PC-3 (cell line): ENCODE measurements at regions not wholly inside any gene's neighbourhood (a gene's known extent, or its start where the extent isn't known, plus 50 kb on each side); places are given as distances from the start of the nearest gene placed in this dataset.

ENCODE experiments used
- ATAC-seq: fragments of 200-7000 bp; cut with Tn5 transposase; 2 replicates; pipeline ENCODE4 v1.9.1; 2020; ENCODE audit warnings: mild to moderate bottlenecking, moderate library complexity
- BruUV-seq: library from RNA; stranded (reverse); fragments of 400-500 nt; replicated peaks from 2 replicates; lab custom pipeline; 2021; lab: Mats Ljungman, UMichigan
- CTCF ChIA-PET: fragments of 300-600 bp; sonication (Branson Sonifier 250); formaldehyde crosslinking; loops from one replicate; lab custom pipeline; 2022; ENCODE audit warnings: antibody characterized with exemption; lab: Charles Lee
- POLR2A ChIA-PET: fragments of 300-600 bp; sonication (Branson Sonifier 250); formaldehyde crosslinking; loops from one replicate; lab custom pipeline; 2022; ENCODE audit warnings: antibody characterized with exemption; ENCODE audit not compliant: unreplicated experiment; lab: Charles Lee
- DNase-seq: peaks from one replicate; pipeline ENCODE4 v3.0.0-alpha.2; 2015
- H2AFZ ChIP-seq: fragments of 300-600 bp; sonication (generic); 2 replicates; pipeline ENCODE4 v1.6.0; 2016; ENCODE audit warnings: antibody characterized with exemption, low read length
- H3F3A ChIP-seq: fragments of 300-600 bp; sonication (generic); one replicate; pipeline ENCODE4 v1.6.0; 2017; ENCODE audit warnings: antibody characterized with exemption, low read length, control low read depth, mild to moderate bottlenecking; ENCODE audit not compliant: unreplicated experiment
- H3K27ac ChIP-seq: fragments of 300-600 bp; sonication (generic); 2 replicates; pipeline ENCODE4 v1.5.1; 2016; ENCODE audit warnings: mild to moderate bottlenecking, low read length
- H3K27me3 ChIP-seq: fragments of 300-600 bp; sonication (generic); 2 replicates; pipeline ENCODE4 v1.6.1; 2016; ENCODE audit warnings: low read length, mixed read lengths
- H3K36me3 ChIP-seq: fragments of 300-600 bp; sonication (generic); 2 replicates; pipeline ENCODE4 v1.6.1; 2016; ENCODE audit warnings: low read depth, mixed run types, low read length, mixed read lengths
- H3K4me1 ChIP-seq: fragments of 300-600 bp; sonication (generic); 2 replicates; pipeline ENCODE4 v1.5.1; 2016; ENCODE audit warnings: low read length; ENCODE audit not compliant: insufficient read depth
- H3K4me2 ChIP-seq: fragments of 300-600 bp; sonication (generic); 2 replicates; pipeline ENCODE4 v1.6.0; 2016; ENCODE audit warnings: low read length
- H3K4me3 ChIP-seq: fragments of 300-600 bp; sonication (generic); 2 replicates; pipeline ENCODE4 v1.5.1; 2016; ENCODE audit warnings: mild to moderate bottlenecking, low read length, mixed read lengths
- H3K79me2 ChIP-seq: fragments of 300-600 bp; sonication (generic); 2 replicates; pipeline ENCODE4 v1.6.1; 2017; ENCODE audit warnings: low read length, mixed read lengths
- H3K9ac ChIP-seq: fragments of 300-600 bp; sonication (generic); 2 replicates; pipeline ENCODE4 v1.6.0; 2016; ENCODE audit warnings: mild to moderate bottlenecking, low read length
- H3K9me2 ChIP-seq: fragments of 300-600 bp; sonication (generic); replicated peaks from 2 replicates; pipeline ENCODE4 v1.6.1; 2016; ENCODE audit warnings: mixed run types, low read length, mixed read lengths
- H3K9me3 ChIP-seq: fragments of 300-600 bp; sonication (generic); 2 replicates; pipeline ENCODE4 v1.6.1; 2016; ENCODE audit warnings: low read length, mixed read lengths
- H4K20me1 ChIP-seq: fragments of 300-600 bp; sonication (generic); 2 replicates; pipeline ENCODE4 v1.6.1; 2016; ENCODE audit warnings: low read length, mixed read lengths
- EZH2 ChIP-seq: fragments of 300-600 bp; sonication (generic); IDR thresholded peaks from one replicate; pipeline ENCODE4 v1.6.1; 2017; ENCODE audit warnings: antibody characterized with exemption, mild to moderate bottlenecking, low read length; ENCODE audit not compliant: unreplicated experiment
- EZH2phosphoT487 ChIP-seq: fragments of 300-600 bp; sonication (generic); IDR thresholded peaks from 2 replicates; pipeline ENCODE4 v1.6.1; 2018; ENCODE audit warnings: mild to moderate bottlenecking, antibody characterized with exemption, low read length, borderline replicate concordance
- intact Hi-C: fragments of 100-400 bp; cut with micrococcal nuclease; formaldehyde crosslinking; loops from 2 replicates; pipeline ENCODE4 v1.9.0; 2023
- TF ChIP-seq, protein P1 (sequence below): fragments of 300-600 bp; sonication (generic); conservative IDR thresholded peaks from 2 replicates; pipeline ENCODE4 v1.5.1; 2017; ENCODE audit warnings: antibody characterized with exemption, low read depth, mild to moderate bottlenecking, low read length

DNA sequence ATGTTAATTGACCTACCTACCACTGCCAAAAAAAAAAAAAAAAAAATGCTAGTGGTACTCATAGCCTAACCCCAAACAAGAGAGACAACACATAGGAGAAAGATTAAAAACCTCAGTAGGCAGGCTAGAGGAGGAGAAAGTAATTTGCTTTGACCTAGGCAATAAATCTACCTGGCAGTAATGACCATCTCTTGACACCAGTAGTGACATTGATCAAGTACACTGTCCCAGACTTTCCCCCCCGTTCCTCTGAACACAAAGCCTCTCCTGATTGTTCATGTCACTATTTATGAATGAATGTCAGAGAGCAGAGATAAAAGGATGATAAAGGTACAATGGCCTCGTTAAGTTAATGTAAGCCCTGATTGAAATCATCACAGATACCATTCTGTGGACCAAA lies 746.8 kb downstream of the CBLN4 start:
- BruUV-seq: no TSS peak
- H2AFZ ChIP-seq: no peak overlapping the region
- H3K27ac ChIP-seq: no peak overlapping the region
- H3K4me3 ChIP-seq: no peak overlapping the region
- no peak overlapping the region for H3K4me2 ChIP-seq
- TF ChIP-seq EZH2 (no peak), EZH2phosphoT487 (no peak)
- TF ChIP-seq, protein P1, sequence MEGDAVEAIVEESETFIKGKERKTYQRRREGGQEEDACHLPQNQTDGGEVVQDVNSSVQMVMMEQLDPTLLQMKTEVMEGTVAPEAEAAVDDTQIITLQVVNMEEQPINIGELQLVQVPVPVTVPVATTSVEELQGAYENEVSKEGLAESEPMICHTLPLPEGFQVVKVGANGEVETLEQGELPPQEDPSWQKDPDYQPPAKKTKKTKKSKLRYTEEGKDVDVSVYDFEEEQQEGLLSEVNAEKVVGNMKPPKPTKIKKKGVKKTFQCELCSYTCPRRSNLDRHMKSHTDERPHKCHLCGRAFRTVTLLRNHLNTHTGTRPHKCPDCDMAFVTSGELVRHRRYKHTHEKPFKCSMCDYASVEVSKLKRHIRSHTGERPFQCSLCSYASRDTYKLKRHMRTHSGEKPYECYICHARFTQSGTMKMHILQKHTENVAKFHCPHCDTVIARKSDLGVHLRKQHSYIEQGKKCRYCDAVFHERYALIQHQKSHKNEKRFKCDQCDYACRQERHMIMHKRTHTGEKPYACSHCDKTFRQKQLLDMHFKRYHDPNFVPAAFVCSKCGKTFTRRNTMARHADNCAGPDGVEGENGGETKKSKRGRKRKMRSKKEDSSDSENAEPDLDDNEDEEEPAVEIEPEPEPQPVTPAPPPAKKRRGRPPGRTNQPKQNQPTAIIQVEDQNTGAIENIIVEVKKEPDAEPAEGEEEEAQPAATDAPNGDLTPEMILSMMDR: no peak
- intact Hi-C loops: no loop called here
- CTCF ChIA-PET: no interaction called here
- DNase-seq (no peak), ATAC-seq (no peak)
- no peaks in the 10 kb centered on the region for H3K79me2 ChIP-seq
- H4K20me1 ChIP-seq: no peaks in the 10 kb centered on the region
- H3K9me3 ChIP-seq: peaks cover 17% of the 10 kb centered on the region
- H3K4me1 ChIP-seq: no peaks in the 10 kb centered on the region
- H3K9me2 ChIP-seq: no peaks in the 10 kb centered on the region
- POLR2A ChIA-PET: no interaction called here
- no peak overlapping the region for H3K9ac ChIP-seq
- no peaks in the 10 kb centered on the region for H3K36me3 ChIP-seq
- no peaks in the 10 kb centered on the region for H3F3A ChIP-seq
- H3K27me3 ChIP-seq: no peaks in the 10 kb centered on the region

DNA sequence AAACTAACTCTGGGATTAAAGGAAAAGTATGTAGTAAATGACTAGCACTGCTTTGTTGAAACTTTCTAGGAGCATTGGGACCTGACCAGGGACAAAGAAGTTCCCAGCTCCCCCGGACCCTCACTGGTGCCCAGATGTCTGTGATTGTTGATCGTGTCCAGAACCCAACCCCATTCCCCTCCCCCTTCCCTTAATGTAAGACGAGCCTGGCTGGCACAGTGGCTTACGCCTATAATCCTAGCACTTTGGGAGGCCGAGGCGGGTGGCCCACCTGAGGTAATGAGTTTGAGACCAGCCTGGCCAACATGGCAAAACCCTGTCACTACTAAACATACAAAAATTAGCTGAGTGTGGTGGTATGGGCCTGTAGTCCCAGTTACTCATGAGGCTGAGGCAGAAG lies 750.3 kb downstream of the CBLN4 start:
- TF ChIP-seq, protein P1: no peak
- TF ChIP-seq EZH2phosphoT487: no peak
- TF ChIP-seq EZH2: no peak
- Histone ChIP-seq H3K9me2 (no peaks in the 10 kb centered on the region), H3K4me2 (no peak overlapping the region), H3F3A (no peaks in the 10 kb centered on the region), H3K9me3 (peaks cover 15% of the 10 kb centered on the region; the same call in 1 of the 2 replicates), H3K27ac (no peak overlapping the region), H3K4me3 (no peak overlapping the region), H3K27me3 (no peaks in the 10 kb centered on the region), H3K4me1 (no peaks in the 10 kb centered on the region), H3K36me3 (no peaks in the 10 kb centered on the region), H2AFZ (no peak overlapping the region), H4K20me1 (no peaks in the 10 kb centered on the region), H3K79me2 (no peaks in the 10 kb centered on the region), H3K9ac (no peak overlapping the region)
- intact Hi-C loops: no loop called here
- BruUV-seq: no TSS peak
- ChIA-PET CTCF (no interaction called here), POLR2A (no interaction called here)
- DNase-seq (no peak), ATAC-seq (no peak)

DNA sequence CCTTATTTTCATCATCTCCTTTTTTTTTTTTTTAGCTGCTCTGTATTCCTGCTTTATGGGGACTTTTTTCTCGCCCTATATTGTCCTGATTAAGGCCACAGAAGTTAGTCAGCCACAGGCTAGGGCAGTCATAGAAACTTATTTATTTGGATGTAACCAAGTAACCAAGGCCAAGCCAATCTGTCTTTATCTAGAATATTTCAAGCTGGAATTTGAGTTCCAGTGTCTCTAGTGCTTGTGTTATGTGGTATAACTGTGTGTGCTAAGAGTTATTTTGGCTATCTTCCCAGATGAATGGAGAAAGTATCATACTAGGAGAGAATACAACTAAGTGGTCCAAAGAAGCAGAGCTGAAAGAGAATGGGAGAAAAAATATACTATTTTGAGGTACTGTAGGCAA lies 751.5 kb downstream of the CBLN4 start:
- ChIA-PET POLR2A (no interaction called here), CTCF (no interaction called here)
- Histone ChIP-seq H3F3A (no peaks in the 10 kb centered on the region), H3K4me1 (no peaks in the 10 kb centered on the region), H3K79me2 (no peaks in the 10 kb centered on the region), H3K36me3 (no peaks in the 10 kb centered on the region), H3K27me3 (no peaks in the 10 kb centered on the region), H3K9me2 (no peaks in the 10 kb centered on the region), H3K9ac (no peak overlapping the region), H3K9me3 (peaks cover 20% of the 10 kb centered on the region; the same call in 1 of the 2 replicates), H4K20me1 (no peaks in the 10 kb centered on the region), H3K4me3 (no peak overlapping the region), H3K27ac (no peak overlapping the region), H2AFZ (no peak overlapping the region), H3K4me2 (no peak overlapping the region)
- no peak for TF ChIP-seq EZH2phosphoT487
- TF ChIP-seq, protein P1: no peak
- DNase-seq (no peak), ATAC-seq (no peak)
- no TSS peak for BruUV-seq
- intact Hi-C loops: no loop called here
